ENCODE measurements at regions not wholly inside any gene's neighbourhood (a gene's known extent, or its start where the extent isn't known, plus 50 kb on each side); places are given as distances from the start of the nearest gene placed in this dataset.
"Not testable (repeated sequence)": the region's sequence is repeated elsewhere in the genome, so short reads cannot be mapped to it uniquely, and the experiment has no call there.

DNA sequence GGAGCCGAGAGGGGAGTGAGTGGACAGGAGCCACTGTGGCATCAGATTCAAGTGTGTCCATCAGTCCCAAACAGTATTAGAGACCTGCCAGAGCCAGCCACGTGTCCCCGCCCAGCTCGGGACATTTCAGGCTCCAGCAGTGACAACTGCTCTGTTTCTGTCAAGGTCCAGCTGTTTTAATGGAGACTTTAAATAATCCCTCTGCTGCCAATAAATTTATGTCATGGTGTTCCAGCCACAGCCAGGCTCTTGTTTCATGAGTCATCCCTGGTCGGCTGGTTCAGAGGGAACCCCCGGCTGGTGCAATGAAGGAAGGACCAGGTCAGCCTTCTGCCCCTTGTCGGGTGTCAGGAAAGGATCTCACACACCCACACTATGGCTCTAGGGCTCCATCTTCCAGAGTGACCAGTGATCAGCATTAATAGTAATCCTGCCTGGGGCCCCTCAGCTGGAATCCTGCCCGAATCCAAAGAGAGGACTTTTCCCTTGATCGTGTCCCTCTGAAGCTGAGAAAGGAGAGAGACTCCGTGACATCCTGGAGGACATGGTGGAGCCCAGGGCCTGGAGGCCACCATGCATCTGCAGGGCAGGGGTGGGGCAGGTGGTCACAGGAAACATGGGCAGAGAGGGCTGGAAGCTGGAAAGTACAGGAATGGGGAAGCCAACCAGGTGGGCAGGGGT, 197.3 kb downstream of the MATN1 start:
- DNase-seq, result no peak

DNA sequence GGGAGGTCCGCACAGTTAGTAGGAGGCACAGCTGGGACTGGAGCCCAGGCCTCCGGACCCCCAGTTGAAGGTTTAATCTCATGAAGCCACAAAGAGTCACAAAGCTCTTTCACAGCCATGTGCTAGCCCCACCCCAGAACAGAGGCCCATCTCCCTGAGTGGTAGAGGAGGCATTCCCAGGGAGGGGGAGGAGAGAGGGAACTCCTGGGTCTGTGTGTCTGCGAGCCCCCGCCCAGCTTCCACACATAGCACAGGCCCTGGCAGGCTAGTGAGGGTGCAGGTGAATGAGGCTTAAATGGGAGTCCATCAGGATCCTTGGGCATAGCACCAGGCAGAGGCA, 197.8 kb downstream of the MATN1 start:
- no peak for DNase-seq

DNA sequence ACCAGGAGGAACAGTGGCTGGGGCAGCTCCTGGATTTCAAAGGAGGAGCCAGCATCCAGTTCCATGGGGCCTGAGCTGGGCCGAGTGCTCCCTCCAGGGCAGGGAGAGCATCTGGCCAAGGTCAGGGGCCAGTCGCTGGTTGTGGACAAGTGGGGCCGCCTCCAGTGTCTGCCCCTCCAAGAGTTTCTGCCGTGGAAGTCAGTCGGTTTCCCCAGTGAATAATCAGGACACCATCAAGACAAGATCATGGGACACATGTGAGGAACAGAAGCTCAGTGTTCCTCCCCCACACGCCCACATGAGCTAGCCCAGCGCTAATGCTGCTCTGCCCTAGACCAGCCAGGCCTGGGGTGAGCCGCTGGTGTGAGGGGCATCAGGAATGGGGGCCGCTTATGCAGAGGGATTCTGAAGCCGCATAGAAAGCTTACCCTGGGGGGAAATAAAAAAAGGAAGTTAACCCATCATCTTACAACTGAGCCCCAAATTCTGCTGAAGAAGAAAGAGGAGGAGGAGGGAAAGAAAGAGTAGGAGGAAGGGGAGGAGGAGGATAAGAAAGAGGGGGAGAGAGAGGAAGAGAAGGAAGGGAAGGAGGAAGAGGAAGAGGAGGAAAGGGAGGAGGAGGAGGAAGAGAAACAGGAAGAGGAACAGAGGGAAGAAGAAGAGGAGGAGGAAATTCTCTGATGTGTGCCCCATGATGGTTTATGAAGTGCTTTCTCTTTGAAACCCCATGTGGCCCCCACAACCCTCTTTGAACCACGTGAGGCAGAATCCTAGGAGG, 198.4 kb downstream of the MATN1 start:
- no peak for DNase-seq

DNA sequence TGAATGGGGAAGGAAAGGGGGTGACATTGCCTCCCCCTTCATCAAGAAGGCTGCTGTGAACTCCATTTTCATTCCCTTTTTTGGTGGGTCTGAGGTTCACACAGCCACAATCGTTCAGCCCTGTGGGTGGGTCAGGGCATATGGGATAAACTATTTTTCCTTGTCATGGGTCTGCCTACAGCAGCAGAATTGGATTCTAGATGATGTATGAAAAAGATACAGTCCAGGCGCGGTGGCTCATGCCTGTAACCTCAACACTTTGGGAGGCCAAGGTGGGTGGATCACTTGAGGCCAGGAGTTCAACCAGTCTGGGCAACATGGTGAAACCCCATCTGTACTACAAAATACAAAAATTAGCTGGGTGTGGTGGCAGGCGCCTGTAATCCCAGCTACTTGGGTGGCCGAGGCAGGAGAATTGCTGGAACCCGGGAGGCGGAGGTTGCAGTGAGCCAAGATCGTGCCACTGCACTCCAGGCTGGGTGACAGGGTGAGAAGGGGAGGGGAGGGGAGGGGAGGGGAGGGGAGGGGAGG, 199.3 kb downstream of the MATN1 start:
- DNase-seq, result not testable (repeated sequence)

DNA sequence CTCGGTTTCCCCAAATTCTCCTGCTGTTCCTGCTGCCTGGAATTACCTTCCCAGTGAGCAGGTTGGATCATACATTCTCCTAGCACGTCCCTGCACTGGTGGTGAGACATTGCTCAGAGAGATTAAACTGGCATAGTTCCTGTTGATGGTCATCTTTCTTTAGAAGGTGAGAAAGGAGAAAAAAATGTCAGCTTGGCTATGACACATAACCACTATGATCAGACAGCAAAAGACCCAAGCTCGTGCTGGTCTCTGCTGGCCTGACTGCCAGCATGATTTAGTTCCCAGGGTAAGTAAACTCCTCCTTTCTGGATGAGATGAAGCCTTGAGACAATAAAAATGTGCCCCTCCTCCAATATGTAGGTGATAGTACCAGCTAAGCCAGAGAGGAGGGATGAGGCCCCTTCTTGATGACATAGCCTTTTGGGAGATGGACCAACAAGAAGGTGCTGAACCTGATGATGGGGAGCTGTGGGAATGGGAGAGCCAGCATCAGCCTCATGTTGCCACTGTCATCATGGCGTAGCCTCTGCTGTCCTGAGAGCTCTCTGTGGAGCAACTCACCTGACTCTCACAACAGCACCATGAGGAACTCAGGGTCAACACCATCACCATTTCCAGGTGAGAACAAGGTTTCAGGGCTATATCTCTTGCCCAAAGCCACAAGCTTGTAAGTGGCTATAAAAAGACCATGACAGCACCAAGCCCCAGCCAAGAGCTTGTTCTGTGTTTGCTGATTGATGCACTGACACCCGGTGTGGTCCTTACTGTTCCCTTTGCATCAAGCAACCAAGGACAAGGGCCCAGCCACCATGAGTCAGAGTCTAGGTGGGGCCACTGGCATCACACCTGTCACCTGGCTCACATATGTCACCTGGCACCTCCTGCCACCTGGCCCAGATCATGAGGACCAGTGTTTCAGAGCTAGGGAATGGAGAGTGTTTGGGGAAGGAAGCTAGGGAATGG, 200.0 kb downstream of the MATN1 start:
- no peak for DNase-seq

DNA sequence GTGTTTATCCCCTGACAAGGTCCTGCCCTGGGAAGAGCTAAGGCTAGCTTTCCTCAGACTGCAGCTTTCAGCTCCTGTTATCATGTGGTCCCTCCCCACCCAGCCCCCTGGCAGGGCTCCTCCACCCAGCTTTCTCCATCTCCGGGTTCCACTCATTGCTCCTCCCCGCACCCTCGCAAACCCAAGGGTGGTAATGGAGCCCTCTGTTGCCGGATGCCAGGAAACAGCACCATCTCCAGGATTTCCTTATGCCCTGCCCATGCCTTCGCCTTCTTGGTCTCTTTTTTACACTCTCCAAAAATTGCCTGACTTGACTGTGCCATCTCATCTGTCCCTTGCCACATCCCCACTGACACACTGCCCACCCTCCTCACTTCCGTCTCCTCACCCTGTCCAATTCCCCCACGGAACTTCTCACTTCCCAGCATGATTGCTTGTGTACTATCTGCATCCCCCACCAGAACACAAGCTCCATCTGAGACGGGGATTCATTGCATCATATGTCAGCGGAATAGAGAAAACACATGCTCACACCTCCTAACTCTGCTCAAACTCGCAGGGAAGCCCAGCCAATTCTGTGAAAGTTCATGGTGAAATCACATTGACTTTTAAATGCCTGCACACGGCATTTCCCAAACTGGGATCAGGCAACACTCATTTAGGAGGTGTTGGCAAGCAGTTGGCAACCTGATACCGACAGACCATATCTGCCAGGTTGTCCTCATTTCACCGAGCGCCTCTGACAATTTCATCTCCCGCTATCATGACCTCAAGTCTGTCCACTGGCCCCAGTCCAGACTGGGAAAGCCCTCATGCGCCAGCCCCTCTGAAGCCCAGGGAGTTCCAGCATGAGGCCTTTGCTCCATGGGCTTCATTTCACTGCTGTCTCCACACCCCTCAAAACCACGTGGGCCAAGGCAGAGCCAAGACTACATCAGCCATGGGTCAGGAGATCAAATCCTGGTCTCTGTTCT, 201.1 kb downstream of the MATN1 start:
- DNase-seq, result no peak

DNA sequence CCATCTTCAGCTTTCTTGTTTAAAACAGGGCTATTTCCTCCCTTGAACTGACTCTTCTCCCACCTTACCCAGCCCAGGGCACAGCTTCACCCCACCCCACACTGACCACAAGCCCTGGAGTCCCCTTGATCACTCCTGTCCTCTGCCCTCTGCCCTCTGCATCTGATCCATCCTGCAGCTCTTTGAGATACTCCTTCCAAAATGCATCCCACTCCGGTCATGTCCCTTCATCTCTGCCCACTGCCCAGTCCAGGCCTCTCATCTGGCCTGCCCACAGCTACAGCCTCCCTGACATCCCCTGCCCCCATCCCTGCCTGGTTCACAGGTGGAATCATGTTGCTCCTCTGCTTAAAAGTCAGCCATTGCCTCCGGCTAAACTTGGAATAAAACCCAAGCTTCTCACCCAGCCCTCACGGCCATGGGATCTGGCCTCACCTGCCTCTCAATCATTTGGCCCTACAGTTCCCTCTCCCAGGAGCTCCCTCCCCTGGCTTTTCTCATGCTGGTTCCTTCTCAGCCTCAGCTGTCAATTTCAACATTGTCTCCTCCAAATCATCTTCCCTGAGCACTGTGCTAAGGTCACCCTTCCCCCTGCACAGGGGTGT, 202.0 kb downstream of the MATN1 start:
- no peak for DNase-seq

DNA sequence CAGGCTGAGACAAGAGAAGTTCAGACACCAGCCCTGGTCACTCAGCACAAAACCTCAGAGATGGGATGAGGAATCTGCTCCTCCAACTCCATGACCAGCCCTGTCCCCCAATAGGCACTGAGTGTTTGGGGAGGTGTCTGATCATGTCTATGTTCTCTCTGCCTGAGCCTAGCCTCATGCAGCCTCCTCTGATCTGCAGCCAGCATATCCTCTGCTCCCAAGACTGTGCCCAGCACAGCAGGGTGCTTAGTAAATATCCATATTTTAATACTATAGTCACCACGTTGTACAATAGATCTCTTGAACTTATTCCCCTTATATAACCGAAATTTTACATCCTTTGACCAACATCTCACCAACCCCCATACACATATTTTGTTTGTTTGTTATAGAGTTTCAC, 202.9 kb downstream of the MATN1 start:
- no peak for DNase-seq

DNA sequence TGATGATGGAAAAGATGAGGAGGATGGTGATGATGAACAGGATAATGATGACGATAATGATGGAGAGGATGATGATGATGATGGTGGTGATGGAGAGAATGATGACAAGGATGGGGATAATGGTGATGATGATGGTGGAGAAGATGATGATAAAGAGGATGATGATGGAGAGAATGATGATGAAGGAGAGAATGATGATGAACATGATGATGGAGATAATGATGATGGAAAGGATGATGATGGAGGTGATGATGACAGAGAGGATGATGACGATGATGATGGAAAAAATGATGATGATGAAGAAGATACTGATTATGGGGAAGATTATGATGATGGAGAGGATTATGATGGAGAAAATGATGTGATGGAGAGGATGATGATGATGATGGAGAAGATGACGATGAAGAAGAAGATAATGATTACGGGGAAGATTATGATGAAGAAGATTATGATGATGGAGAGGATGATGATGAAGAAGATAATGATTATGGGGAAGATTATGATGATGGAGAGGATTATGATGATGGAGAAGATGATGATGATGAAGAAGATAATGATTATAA, 204.1 kb downstream of the MATN1 start:
- DNase-seq, result no peak

DNA sequence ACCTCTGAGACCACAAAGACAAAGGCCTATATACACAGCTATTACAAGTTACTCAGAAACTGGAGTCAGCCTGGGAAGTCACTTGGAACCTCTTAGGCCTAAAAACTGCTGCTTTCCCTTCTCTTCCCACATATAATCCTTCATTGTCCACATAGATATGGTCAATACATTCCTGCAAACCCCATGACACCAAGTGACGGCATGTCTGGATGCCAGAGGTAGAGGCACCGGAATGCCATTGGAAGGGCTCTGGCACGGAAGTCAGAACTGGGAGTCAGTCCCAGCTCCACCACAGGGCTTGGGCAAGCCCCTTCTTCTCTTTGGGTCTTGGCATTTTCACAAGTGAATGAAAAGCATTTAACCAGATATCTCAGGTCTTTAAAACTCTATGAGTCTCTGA, 204.7 kb downstream of the MATN1 start:
- DNase-seq, result no peak

DNA sequence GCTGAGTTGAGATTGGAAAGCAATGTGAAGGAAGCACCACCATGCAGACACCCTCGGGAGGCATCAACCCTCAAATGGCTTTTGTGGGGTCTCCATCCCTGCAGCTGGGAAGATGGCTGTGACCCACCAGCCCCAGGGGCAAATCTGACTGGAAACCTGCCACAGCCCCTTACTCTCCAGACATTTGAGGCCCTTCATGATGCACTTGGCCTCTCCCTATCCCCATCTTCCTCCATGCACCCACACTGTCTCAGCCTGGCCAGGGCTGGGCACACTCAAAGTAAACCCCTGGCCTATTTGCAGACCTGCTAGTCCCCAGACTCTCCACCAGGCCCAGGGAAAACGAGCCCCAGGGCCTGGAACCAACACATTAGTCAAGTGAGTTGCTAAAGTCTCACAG, 205.2 kb downstream of the MATN1 start:
- no peak for DNase-seq

DNA sequence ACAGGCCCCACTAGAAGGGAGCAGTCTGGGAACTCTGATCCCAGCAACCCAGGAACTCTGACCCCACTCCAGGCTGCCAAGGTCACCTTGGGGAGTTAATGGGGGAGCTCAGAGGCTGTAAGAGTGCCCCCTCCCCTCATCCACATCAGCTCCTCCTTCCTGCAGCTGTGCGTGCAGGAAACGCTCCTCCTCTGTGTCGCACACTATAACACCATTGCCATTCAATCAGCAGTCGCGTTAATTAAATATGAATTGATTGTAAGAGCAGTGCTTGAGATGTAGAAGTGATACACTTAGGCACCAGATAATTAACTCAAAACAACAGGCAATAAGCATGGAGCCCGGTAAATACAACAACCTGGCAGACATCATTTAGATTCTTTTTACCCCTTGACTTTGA, 205.7 kb downstream of the MATN1 start:
- DNase-seq, result peak in 1 of 3 experiments; percentile 32

DNA sequence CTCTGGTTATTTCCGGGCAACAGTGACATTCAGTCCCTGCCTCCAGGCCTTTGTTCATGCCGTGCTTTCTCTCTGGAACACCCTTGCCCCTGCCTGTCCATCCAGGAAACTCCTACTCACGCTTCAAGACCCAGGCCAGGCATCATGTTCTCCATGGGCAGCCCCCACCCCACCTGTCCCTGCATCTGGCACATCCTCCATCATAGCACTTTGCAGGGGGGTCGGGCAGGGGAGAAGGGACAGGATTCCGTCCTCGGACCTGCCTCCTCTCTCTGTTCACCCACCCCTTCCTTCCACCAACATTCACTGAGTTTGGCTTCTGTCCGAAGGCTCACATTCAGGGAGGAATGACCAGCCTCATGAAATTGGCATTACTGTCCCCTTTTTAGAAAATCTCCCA, 206.1 kb downstream of the MATN1 start:
- not testable (repeated sequence) for DNase-seq

DNA sequence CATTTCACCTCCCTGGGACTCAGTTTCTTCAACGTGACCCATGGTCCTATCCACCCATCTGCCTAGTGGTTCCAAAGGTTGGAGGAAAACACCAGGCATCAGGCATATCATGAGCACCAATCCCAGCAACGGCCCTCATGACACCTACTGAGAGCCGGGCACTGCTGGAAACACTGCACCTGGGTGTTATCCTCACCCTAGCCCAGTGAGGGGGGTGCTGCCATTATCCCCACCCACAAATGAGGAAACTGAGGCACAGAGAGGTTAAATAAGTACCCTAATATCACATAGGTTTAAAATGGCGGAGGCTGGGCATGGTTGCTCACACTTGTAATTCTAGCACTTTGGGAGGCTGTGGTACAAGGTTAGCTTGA, 206.9 kb downstream of the MATN1 start:
- no peak for DNase-seq

DNA sequence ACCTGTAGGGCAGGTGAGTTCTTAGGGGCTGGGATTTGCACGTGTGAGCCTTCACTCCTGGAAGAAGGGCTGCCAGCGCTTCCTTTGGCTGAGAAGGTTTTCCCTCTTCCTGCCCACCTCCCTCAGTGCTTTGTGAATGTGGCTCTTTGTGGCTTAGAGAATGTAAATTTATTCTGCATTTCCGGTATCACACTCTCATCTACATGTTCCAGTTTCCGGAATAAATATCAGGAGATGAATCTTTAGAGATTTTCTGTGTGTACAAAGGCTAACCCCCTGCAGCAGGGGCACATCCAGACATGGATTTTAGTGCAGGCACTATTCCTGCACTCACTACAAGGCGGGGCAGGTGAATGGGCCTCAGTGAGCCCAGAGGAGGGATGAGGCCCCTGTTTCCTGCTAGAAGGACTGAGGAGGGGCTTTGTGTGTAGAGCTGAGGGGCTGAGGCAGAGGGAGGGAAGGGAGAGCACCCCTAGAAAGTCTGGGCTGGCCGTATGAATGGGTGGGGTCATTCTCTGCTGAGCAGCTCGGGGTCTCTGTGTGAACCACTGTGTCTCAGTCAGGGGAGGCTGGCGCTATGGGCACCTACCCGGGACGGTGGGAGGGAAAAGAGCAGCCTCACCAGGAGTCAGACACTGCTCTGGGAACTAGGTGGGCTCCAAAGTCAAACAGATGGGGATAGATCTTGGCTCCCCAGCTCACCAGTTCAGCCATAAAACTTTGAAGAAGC, 207.5 kb downstream of the MATN1 start:
- no peak for DNase-seq

DNA sequence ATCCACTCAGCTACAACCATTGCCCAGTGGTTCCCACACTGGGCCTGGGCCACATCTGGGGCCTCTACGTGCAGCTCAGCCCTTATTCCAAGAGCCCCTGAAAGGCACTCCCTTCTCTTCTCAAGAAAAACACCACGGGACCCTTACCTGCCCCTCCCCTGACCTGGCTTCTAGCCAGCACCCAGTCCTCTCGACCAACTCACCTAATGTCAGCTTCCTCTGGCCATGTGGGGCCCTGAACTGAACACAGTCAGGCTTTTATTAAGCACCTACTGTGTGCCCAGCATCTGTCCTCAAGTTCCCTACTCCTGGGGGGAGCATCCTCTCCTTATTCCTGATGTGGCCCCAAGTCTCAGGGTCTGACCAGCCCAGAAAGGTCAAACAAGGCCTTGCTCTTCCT, 208.4 kb downstream of the MATN1 start:
- DNase-seq, result no peak

DNA sequence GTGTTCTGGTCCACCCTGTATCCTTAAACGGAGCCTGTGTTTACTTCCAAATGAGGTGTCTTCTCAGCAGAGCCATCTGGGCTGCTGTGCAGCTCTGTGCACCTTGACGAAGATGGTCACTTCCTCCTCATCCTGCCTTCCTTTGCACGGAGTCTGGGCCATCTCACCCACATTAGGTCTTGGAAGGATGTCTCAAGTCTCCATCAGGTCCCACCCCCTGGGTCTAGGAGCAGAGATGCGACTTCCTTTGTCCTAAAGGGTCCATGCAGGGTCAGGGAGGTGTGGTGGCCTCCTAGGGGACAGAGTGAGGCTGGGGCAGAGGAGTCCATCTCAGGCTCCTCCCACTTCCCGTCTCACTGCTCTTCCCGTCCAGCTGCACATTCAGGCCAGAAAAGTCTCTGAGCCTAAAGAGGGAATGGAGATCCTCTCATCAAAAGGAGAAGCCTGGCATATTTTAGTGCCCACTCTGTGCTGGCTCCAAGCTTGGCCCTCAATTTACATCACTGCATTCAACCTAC, 209.2 kb downstream of the MATN1 start:
- DNase-seq, result no peak

DNA sequence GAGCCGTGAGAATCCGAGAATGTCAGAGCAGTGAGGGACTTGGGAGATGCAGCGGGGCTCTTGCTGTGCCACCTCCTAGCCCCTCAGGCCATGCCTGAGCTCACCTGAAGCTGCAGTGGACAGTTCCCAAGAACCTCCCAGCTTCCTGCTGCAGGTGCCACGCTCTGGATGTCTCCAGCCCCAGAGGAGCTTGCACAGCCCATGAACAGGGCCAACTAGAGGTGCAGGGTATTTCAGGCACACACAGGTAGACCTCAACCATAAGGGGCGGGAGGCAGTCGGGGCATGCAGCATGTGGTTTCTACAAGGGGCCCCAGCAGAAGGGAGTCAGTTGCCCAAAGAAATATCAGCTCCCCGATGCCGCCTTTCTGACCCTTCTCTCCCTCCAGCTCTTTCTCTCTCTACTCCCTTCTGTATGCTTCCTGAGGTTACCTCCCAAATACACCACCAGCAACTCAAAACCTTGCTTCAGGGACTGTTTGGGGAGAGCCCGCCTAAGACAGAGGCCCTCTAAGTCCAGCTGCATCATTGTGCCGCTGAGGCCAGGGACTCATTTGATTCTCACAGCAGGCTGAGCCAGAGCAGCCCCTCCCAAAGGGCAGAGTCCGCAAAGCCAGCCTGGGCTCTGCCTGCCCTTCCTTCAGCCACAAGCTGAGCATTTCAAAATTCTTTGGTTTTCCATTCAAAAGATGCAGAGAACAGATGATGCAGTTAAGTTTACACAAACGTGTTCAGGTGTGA, 209.8 kb downstream of the MATN1 start:
- no peak for DNase-seq

DNA sequence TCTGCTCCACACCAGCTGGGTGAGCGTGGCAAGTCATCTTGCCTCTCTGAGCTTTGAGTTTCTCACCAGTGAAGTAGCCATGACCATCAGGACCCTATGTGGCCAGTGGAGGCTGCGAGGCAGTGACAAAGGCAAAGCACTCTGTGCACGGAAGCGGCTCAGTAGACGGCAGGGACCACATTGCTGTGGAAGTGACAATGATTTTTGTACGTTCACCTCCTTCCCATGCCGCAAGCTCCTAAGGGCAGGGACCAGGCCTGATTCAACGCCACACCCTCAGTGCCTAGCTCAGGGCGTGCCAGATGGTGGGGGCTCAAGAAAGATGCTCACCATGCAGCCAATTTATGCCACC, 210.5 kb downstream of the MATN1 start:
- no peak for DNase-seq

Data from NCI-H1417 (cell line).